Mesenchymal stem cell (in vitro differentiated cells and primary cell): ENCODE measurements at regions not wholly inside any gene's neighbourhood (a gene's known extent, or its start where the extent isn't known, plus 50 kb on each side); places are given as distances from the start of the nearest gene placed in this dataset.

Experiments
- DNase-seq: peaks from one replicate; pipeline ENCODE4 v3.0.0-alpha.2; 2013
- H2AFZ ChIP-seq: one replicate; pipeline ENCODE4 v1.6.1; 2013; ENCODE audit warnings: low read depth, mild to moderate bottlenecking, control low read depth, inconsistent platforms, low read length, moderate library complexity
- H2AK5ac ChIP-seq: 2 replicates; pipeline ENCODE4 v1.6.1; 2013; ENCODE audit warnings: low read length, moderate library complexity, mild to moderate bottlenecking, inconsistent platforms; ENCODE audit not compliant: severe bottlenecking
- H2BK120ac ChIP-seq: one replicate; pipeline ENCODE4 v1.6.1; 2013; ENCODE audit warnings: low read depth, mild to moderate bottlenecking, inconsistent platforms, low read length, moderate library complexity
- H2BK12ac ChIP-seq, 2 experiments: one replicate each; pipeline ENCODE4 v1.6.1; 2013; ENCODE audit warnings: inconsistent platforms in 2 of 2, low read length in 2 of 2, mild to moderate bottlenecking in 2 of 2, moderate library complexity in 2 of 2, control low read depth in 1 of 2
- H2BK15ac ChIP-seq: one replicate; pipeline ENCODE4 v1.6.1; 2013; ENCODE audit warnings: mild to moderate bottlenecking, low read depth, inconsistent platforms; ENCODE audit not compliant: poor library complexity, severe bottlenecking
- H2BK5ac ChIP-seq: 2 replicates; pipeline ENCODE4 v1.6.1; 2013; ENCODE audit warnings: low read depth, mild to moderate bottlenecking, low read length, control low read depth, inconsistent platforms; ENCODE audit not compliant: poor library complexity, severe bottlenecking
- H3K14ac ChIP-seq, 2 experiments: one replicate each; pipeline ENCODE4 v1.6.1; 2013; ENCODE audit warnings: inconsistent platforms in 2 of 2, low read length in 2 of 2, control low read depth in 1 of 2, mild to moderate bottlenecking in 1 of 2, moderate library complexity in 1 of 2
- H3K18ac ChIP-seq, 2 experiments: one replicate each; pipeline ENCODE4 v1.6.1; 2013; ENCODE audit warnings: inconsistent platforms in 2 of 2, low read length in 2 of 2, control low read depth in 1 of 2, low read depth in 1 of 2, mild to moderate bottlenecking in 1 of 2
- H3K23ac ChIP-seq, 2 experiments: one replicate each; pipeline ENCODE4 v1.6.1; 2013; ENCODE audit warnings: inconsistent platforms in 2 of 2, low read length in 2 of 2, mild to moderate bottlenecking in 2 of 2, moderate library complexity in 2 of 2, control low read depth in 1 of 2
- H3K27ac ChIP-seq: 2 replicates; pipeline ENCODE4 v1.5.1; 2013; ENCODE audit warnings: mild to moderate bottlenecking, moderate library complexity, low read length, control low read depth, inconsistent platforms; ENCODE audit not compliant: poor library complexity, severe bottlenecking
- H3K27me3 ChIP-seq, 2 experiments: 2 replicates each; pipeline versions ENCODE4 v1.6.1 to v1.7.0; 2013; ENCODE audit warnings: low read length in 2 of 2, mild to moderate bottlenecking in 2 of 2, moderate library complexity in 2 of 2, control low read depth in 1 of 2, inconsistent platforms in 1 of 2; ENCODE audit not compliant: control insufficient read depth in 1 of 2, insufficient read depth in 1 of 2
- H3K36me3 ChIP-seq, 2 experiments: 2 replicates each; pipeline versions ENCODE4 v1.6.1 to v1.7.0; 2013; ENCODE audit warnings: low read length in 2 of 2, control low read depth in 1 of 2, inconsistent platforms in 1 of 2, low read depth in 1 of 2, mild to moderate bottlenecking in 1 of 2; ENCODE audit not compliant: insufficient read depth in 2 of 2, control insufficient read depth in 1 of 2
- H3K4ac ChIP-seq, 2 experiments: one replicate each; pipeline ENCODE4 v1.6.1; 2013; ENCODE audit warnings: inconsistent platforms in 2 of 2, low read length in 2 of 2, mild to moderate bottlenecking in 2 of 2, moderate library complexity in 2 of 2, control low read depth in 1 of 2, low read depth in 1 of 2
- H3K4me1 ChIP-seq: 2 replicates; pipeline ENCODE4 v1.6.1; 2013; ENCODE audit warnings: low read depth, low read length, control low read depth; ENCODE audit not compliant: control insufficient read depth, insufficient read depth
- H3K4me2 ChIP-seq: 2 replicates; pipeline ENCODE4 v1.6.1; 2013; ENCODE audit warnings: low read length, mild to moderate bottlenecking, inconsistent platforms; ENCODE audit not compliant: poor library complexity, severe bottlenecking
- H3K4me3 ChIP-seq, 2 experiments: 2 replicates each; pipeline versions ENCODE4 v1.5.1 to v1.7.0; 2013; ENCODE audit warnings: low read length in 2 of 2, mild to moderate bottlenecking in 2 of 2, control low read depth in 1 of 2, low read depth in 1 of 2; ENCODE audit not compliant: insufficient read depth in 1 of 2
- H3K79me1 ChIP-seq: replicated peaks from 2 replicates; pipeline ENCODE4 v1.6.1; 2013; ENCODE audit warnings: mild to moderate bottlenecking, control low read depth, low read length, inconsistent platforms; ENCODE audit not compliant: poor library complexity, severe bottlenecking
- H3K9ac ChIP-seq: 2 replicates; pipeline ENCODE4 v1.7.0; 2013; ENCODE audit warnings: mild to moderate bottlenecking, low read length, moderate library complexity
- H3K9me3 ChIP-seq: 2 replicates; pipeline ENCODE4 v1.7.0; 2013; ENCODE audit warnings: mild to moderate bottlenecking, low read length; ENCODE audit not compliant: control insufficient read depth
- H4K8ac ChIP-seq: one replicate; pipeline ENCODE4 v1.6.1; 2013; ENCODE audit warnings: inconsistent platforms, mild to moderate bottlenecking, low read length, moderate library complexity
- H4K91ac ChIP-seq: one replicate; pipeline ENCODE4 v1.6.1; 2013; ENCODE audit warnings: mild to moderate bottlenecking, low read length, inconsistent platforms
- WGBS: methylation state at CpG from one replicate; pipeline ENCODE4 v1.1.7; 2013; ENCODE audit warnings: mixed read lengths; 5-methylcytosine and 5-hydroxymethylcytosine counted together

GRCh38 chr3:124621498-124621897 lies 108.8 kb upstream of the UMPS start:
- Histone ChIP-seq H3K4me3 (no peak overlapping the region), H2BK12ac (no peak overlapping the region), H3K4me1 (no peaks in the 10 kb centered on the region), H2BK15ac (no peak overlapping the region), H2AFZ (no peak overlapping the region), H2AK5ac (no peak overlapping the region), H3K18ac (no peak overlapping the region), H4K91ac (no peak overlapping the region), H4K8ac (no peak overlapping the region), H3K27ac (no peak overlapping the region), H2BK120ac (no peak overlapping the region), H3K14ac (no peak overlapping the region), H3K4me2 (no peak overlapping the region), H3K23ac (no peak overlapping the region), H3K27me3 (peaks cover 0 to 3% of the 10 kb centered on the region in 2 experiments), H2BK5ac (no peak overlapping the region), H3K9me3 (no peaks in the 10 kb centered on the region), H3K9ac (no peak overlapping the region), H3K36me3 (no peaks in the 10 kb centered on the region), H3K4ac (no peak overlapping the region), H3K79me1 (no peaks in the 10 kb centered on the region)
- DNase-seq = peak; percentile 10
- 73% methylated on average over 3 of the region's 3 CpGs for WGBS

GRCh38 chr3:124625074-124625473 lies 105.2 kb upstream of the UMPS start:
- Histone ChIP-seq H3K4me1 (no peaks in the 10 kb centered on the region), H3K14ac (no peak overlapping the region), H3K27me3 (peaks cover 0 to 3% of the 10 kb centered on the region in 2 experiments), H3K4me2 (no peak overlapping the region), H2BK120ac (no peak overlapping the region), H2AFZ (no peak overlapping the region), H3K23ac (no peak overlapping the region), H3K79me1 (no peaks in the 10 kb centered on the region), H4K91ac (no peak overlapping the region), H3K9me3 (no peaks in the 10 kb centered on the region), H3K4me3 (no peak overlapping the region), H2AK5ac (no peak overlapping the region), H4K8ac (no peak overlapping the region), H3K4ac (no peak overlapping the region), H3K27ac (no peak overlapping the region), H2BK5ac (no peak overlapping the region), H2BK15ac (no peak overlapping the region), H3K36me3 (no peaks in the 10 kb centered on the region), H3K9ac (no peak overlapping the region), H2BK12ac (peak overlapping the region in 1 of 2 experiments; percentile 15), H3K18ac (no peak overlapping the region)
- DNase-seq = no peak

DNA sequence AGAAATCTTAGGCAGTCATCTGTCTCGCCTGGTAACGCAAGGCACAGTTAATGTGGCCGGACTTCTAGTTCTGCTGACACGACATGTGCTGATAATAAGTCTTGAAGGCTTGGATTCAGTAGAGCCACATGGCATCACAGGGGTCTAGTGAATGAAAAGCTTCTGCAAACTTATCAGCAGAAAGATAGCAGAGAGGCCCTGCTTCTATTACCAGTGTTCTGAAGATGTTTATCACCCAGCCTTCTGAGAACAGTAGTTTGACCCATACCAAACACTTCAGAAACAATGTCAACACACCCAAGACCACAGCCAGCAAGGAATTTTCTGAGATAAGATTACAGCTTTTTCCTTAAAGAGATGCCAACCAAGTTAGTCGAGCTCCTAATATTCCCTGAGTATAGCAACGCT lies 102.7 kb upstream of the UMPS start:
- no peak overlapping the region for H2BK5ac ChIP-seq
- no peak overlapping the region for H2BK12ac ChIP-seq
- H3K27ac ChIP-seq = no peak overlapping the region
- no peak overlapping the region for H3K4me3 ChIP-seq
- H2AFZ ChIP-seq = no peak overlapping the region
- DNase-seq = peak; percentile 37
- no peak overlapping the region for H3K4ac ChIP-seq
- H3K9ac ChIP-seq = no peak overlapping the region
- H3K14ac ChIP-seq = no peak overlapping the region
- H3K23ac ChIP-seq = no peak overlapping the region
- no peaks in the 10 kb centered on the region for H3K9me3 ChIP-seq
- H4K91ac ChIP-seq = no peak overlapping the region
- H3K79me1 ChIP-seq = no peaks in the 10 kb centered on the region
- no peak overlapping the region for H3K4me2 ChIP-seq
- H2BK15ac ChIP-seq = no peak overlapping the region
- H3K27me3 ChIP-seq = peaks cover 0 to 11% of the 10 kb centered on the region in 2 experiments
- no peaks in the 10 kb centered on the region for H3K36me3 ChIP-seq
- H2AK5ac ChIP-seq = no peak overlapping the region
- H3K4me1 ChIP-seq = no peaks in the 10 kb centered on the region
- no peak overlapping the region for H2BK120ac ChIP-seq
- no peak overlapping the region for H3K18ac ChIP-seq
- H4K8ac ChIP-seq = no peak overlapping the region
- 34% methylated on average over 6 of the region's 6 CpGs for WGBS

- Histone ChIP-seq H3K23ac (no peak overlapping the region), H3K4me2 (no peak overlapping the region), H4K8ac (no peak overlapping the region), H3K36me3 (no peaks in the 10 kb centered on the region), H3K4me1 (no peaks in the 10 kb centered on the region), H4K91ac (no peak overlapping the region), H2BK15ac (no peak overlapping the region), H2BK120ac (no peak overlapping the region), H3K18ac (no peak overlapping the region), H3K79me1 (no peaks in the 10 kb centered on the region), H3K9me3 (no peaks in the 10 kb centered on the region), H3K27me3 (peaks cover 0 to 11% of the 10 kb centered on the region in 2 experiments), H2BK12ac (no peak overlapping the region), H2AK5ac (no peak overlapping the region), H2BK5ac (no peak overlapping the region), H3K4ac (no peak overlapping the region), H3K27ac (no peak overlapping the region), H2AFZ (no peak overlapping the region), H3K14ac (no peak overlapping the region), H3K4me3 (no peak overlapping the region), H3K9ac (no peak overlapping the region)
- 73% methylated on average over 4 of the region's 4 CpGs for WGBS
- DNase-seq = no peak
These were observed 101.4 kb upstream of the UMPS start for GRCh38 chr3:124628863-124629262.
